CD14-positive monocyte (primary cell): ENCODE measurements at regions not wholly inside any gene's neighbourhood (a gene's known extent, or its start where the extent isn't known, plus 50 kb on each side); places are given as distances from the start of the nearest gene placed in this dataset.
A peak's percentile ranks its signal among the peaks of the same experiment; 100 is the strongest.

Source experiments
- DNase-seq, 3 donors: peaks; one replicate each; pipeline ENCODE4 v3.0.0-alpha.2; 2011 to 2022
- H2AFZ ChIP-seq: 2 replicates; pipeline ENCODE4 v1.6.0; 2012; ENCODE audit warnings: mild to moderate bottlenecking, low read depth, low read length, inconsistent platforms; ENCODE audit not compliant: insufficient read depth, poor library complexity, severe bottlenecking
- H3K27ac ChIP-seq, 2 donors: 1 replicate in 1 of 2; 2 replicates in 1 of 2; pipeline ENCODE4 v1.5.1; 2012 to 2013; ENCODE audit warnings: low read length in 2 of 2, control low read depth in 1 of 2, inconsistent platforms in 1 of 2, low read depth in 1 of 2, mild to moderate bottlenecking in 1 of 2
- H3K27me3 ChIP-seq, 2 donors: one replicate each; pipeline versions ENCODE4 v1.6.0 to v1.6.1; 2011 to 2013; ENCODE audit warnings: low read length in 2 of 2; ENCODE audit not compliant: control insufficient read depth in 2 of 2, insufficient read depth in 2 of 2
- H3K36me3 ChIP-seq, 2 donors: replicated peaks in 1 of 2; 1 replicate in 1 of 2; 2 replicates in 1 of 2; pipeline versions ENCODE4 v1.5.1 to v1.6.1; 2012 to 2013; ENCODE audit warnings: low read length in 2 of 2, control low read depth in 1 of 2, inconsistent platforms in 1 of 2, mild to moderate bottlenecking in 1 of 2; ENCODE audit not compliant: insufficient read depth in 2 of 2, control insufficient read depth in 1 of 2
- H3K4me1 ChIP-seq, 2 donors: 1 replicate in 1 of 2; 2 replicates in 1 of 2; pipeline versions ENCODE4 v1.5.1 to v1.6.1; 2012 to 2013; ENCODE audit warnings: low read length in 2 of 2, control low read depth in 1 of 2, inconsistent platforms in 1 of 2, mild to moderate bottlenecking in 1 of 2, moderate library complexity in 1 of 2; ENCODE audit not compliant: insufficient read depth in 2 of 2, control insufficient read depth in 1 of 2
- H3K4me2 ChIP-seq: replicated peaks from 2 replicates; pipeline ENCODE3; 2012; ENCODE audit warnings: low read length, moderate library complexity, mild to moderate bottlenecking; ENCODE audit not compliant: poor library complexity, severe bottlenecking; ENCODE audit errors: extremely low read depth
- H3K4me3 ChIP-seq, 3 experiments: fragments of 200-600 bp in 1 of 3; sonication (generic) in 1 of 3; replicated peaks in 1 of 3; 1 replicate in 2 of 3; 2 replicates in 1 of 3; pipeline ENCODE4 v1.5.1; 2011 to 2013; ENCODE audit warnings: low read length in 3 of 3, mild to moderate bottlenecking in 3 of 3, control low read depth in 2 of 3, low read depth in 2 of 3, inconsistent platforms in 1 of 3, moderate library complexity in 1 of 3
- H3K79me2 ChIP-seq: 2 replicates; pipeline ENCODE4 v1.6.0; 2012; ENCODE audit warnings: mild to moderate bottlenecking, control low read depth, inconsistent platforms, low read length, moderate library complexity; ENCODE audit not compliant: insufficient read depth
- H3K9ac ChIP-seq: 2 replicates; pipeline ENCODE4 v1.6.0; 2017; ENCODE audit warnings: low read length, mild to moderate bottlenecking; ENCODE audit not compliant: insufficient read depth, poor library complexity, severe bottlenecking
- H3K9me3 ChIP-seq, 2 donors: replicated peaks in 1 of 2; 1 replicate in 1 of 2; 2 replicates in 1 of 2; pipeline versions ENCODE4 v1.5.1 to v1.6.1; 2012 to 2013; ENCODE audit warnings: low read length in 2 of 2, control low read depth in 1 of 2; ENCODE audit not compliant: control insufficient read depth in 1 of 2, insufficient read depth in 1 of 2
- H4K20me1 ChIP-seq: 2 replicates; pipeline ENCODE4 v1.6.0; 2012; ENCODE audit warnings: mild to moderate bottlenecking, low read length, control low read depth, moderate library complexity; ENCODE audit not compliant: insufficient read depth
- H3K27ac Mint-ChIP-seq, 7 donors: one replicate each; pipeline ENCODE4 v1.8.0; 2020; ENCODE audit warnings: mild to moderate bottlenecking in 7 of 7, mixed read lengths in 7 of 7, moderate library complexity in 6 of 7, inconsistent platforms in 2 of 7
- H3K27me3 Mint-ChIP-seq, 3 donors: one replicate each; pipeline ENCODE4 v1.8.0; 2021 to 2022; ENCODE audit warnings: low read depth in 3 of 3, mild to moderate bottlenecking in 3 of 3, mixed read lengths in 3 of 3, moderate library complexity in 3 of 3, inconsistent platforms in 1 of 3
- H3K36me3 Mint-ChIP-seq, 2 donors: one replicate each; pipeline ENCODE4 v1.8.0; 2020; ENCODE audit warnings: mixed read lengths in 2 of 2, inconsistent platforms in 1 of 2, mild to moderate bottlenecking in 1 of 2
- H3K4me1 Mint-ChIP-seq: one replicate; pipeline ENCODE4 v1.8.0; 2020; ENCODE audit warnings: mild to moderate bottlenecking, mixed read lengths
- H3K4me3 Mint-ChIP-seq, 2 donors: one replicate each; pipeline ENCODE4 v1.8.0; 2020; ENCODE audit warnings: mild to moderate bottlenecking in 2 of 2, mixed read lengths in 2 of 2, moderate library complexity in 1 of 2
- H3K9me3 Mint-ChIP-seq, 7 donors: one replicate each; pipeline ENCODE4 v1.8.0; 2020 to 2022; ENCODE audit warnings: mixed read lengths in 7 of 7, mild to moderate bottlenecking in 6 of 7, moderate library complexity in 6 of 7, inconsistent platforms in 2 of 7
- WGBS: methylation state at CpG from one replicate; pipeline ENCODE4 v1.1.5; 2013; ENCODE audit warnings: missing lambda C conversion rate; ENCODE audit not compliant: insufficient coverage; 5-methylcytosine and 5-hydroxymethylcytosine counted together
- intact Hi-C, 2 donors: fragments of 100-400 bp; cut with micrococcal nuclease; formaldehyde crosslinking; loops; one replicate each; pipeline versions ENCODE4 v1.15.0 to v1.15.1; 2023
- TF ChIP-seq, protein P1 (sequence below): fragments of 200-600 bp; IDR thresholded peaks from one replicate; pipeline ENCODE4 v1.8.0; 2022; ENCODE audit warnings: antibody characterized with exemption, mild to moderate bottlenecking

DNA sequence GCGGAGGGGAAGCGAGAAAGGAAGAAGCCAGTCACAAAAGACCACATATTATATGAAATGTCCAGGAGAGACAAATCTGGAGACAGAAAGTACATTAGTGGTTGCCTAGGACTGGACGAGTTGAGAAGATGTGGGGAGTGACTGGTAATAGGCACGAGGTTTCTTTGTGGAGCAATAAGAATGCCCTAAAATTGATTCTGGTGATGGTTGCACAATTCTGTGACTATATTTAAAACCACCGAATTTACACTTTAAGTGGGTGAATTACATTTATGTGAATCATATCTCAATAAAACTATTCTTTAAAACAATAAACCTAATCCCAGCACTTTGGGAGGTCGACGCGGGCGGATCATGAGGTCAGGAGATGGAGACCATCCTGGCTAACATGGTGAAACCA is 63.1 kb downstream of the ZNF281 start:
- Histone ChIP-seq H3K9ac (no peak overlapping the region), H3K27me3 (no peaks in the 10 kb centered on the region), H3K9me3 (no peaks in the 10 kb centered on the region), H3K4me3 (no peak overlapping the region), H3K27ac (peak overlapping the region in 1 of 2 donors; percentile 26), H3K79me2 (no peaks in the 10 kb centered on the region), H3K4me1 (peaks cover 22 to 28% of the 10 kb centered on the region in 2 donors), H2AFZ (peak overlapping the region; percentile 21), H3K36me3 (no peaks in the 10 kb centered on the region), H4K20me1 (no peaks in the 10 kb centered on the region), H3K4me2 (peak overlapping the region; percentile 39)
- no CpG with 5 or more reads among the region's 9 CpGs for WGBS
- Mint-ChIP-seq H3K36me3 (no peaks in the 10 kb centered on the region), H3K4me3 (no peak overlapping the region), H3K4me1 (peaks cover 30% of the 10 kb centered on the region), H3K27me3 (peaks cover 0 to 2% (median 2%) of the 10 kb centered on the region in 3 donors), H3K9me3 (peaks cover 0 to 4% (median 0%) of the 10 kb centered on the region in 7 donors), H3K27ac (peak overlapping the region; percentile 19 to 81 (median 70))
- TF ChIP-seq, protein P1, sequence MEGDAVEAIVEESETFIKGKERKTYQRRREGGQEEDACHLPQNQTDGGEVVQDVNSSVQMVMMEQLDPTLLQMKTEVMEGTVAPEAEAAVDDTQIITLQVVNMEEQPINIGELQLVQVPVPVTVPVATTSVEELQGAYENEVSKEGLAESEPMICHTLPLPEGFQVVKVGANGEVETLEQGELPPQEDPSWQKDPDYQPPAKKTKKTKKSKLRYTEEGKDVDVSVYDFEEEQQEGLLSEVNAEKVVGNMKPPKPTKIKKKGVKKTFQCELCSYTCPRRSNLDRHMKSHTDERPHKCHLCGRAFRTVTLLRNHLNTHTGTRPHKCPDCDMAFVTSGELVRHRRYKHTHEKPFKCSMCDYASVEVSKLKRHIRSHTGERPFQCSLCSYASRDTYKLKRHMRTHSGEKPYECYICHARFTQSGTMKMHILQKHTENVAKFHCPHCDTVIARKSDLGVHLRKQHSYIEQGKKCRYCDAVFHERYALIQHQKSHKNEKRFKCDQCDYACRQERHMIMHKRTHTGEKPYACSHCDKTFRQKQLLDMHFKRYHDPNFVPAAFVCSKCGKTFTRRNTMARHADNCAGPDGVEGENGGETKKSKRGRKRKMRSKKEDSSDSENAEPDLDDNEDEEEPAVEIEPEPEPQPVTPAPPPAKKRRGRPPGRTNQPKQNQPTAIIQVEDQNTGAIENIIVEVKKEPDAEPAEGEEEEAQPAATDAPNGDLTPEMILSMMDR, result no peak
- DNase-seq, result peak; percentile 61 to 88 (median 76)
- intact Hi-C loops, result no loop called here

DNA sequence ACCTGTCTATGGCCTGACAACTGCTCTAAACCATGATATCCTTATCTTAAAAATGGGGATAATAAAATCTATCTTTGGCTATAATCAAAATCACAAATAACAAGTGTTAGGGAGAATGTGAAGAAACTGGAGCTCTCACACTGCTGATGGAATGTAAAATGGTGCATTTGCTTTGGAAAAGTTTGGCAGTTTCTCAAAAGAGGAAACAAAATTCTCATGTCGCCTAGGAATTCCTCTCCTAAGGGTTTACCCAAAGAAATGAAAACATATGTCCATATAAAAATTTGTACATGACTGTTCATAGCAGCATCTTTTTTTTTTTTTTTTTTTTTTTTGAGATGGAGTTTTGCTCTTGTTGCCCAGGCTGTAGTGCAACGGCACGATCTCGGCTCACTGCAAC is 64.3 kb downstream of the ZNF281 start:
- TF ChIP-seq, protein P1, result no peak
- Mint-ChIP-seq H3K4me1 (peaks cover 23% of the 10 kb centered on the region), H3K27me3 (peaks cover 0 to 2% (median 2%) of the 10 kb centered on the region in 3 donors), H3K4me3 (no peak overlapping the region), H3K36me3 (no peaks in the 10 kb centered on the region), H3K9me3 (peaks cover 0 to 4% (median 0%) of the 10 kb centered on the region in 7 donors), H3K27ac (no peak overlapping the region)
- no peak overlapping the region for H3K4me3 ChIP-seq
- H3K36me3 ChIP-seq, result no peaks in the 10 kb centered on the region
- H2AFZ ChIP-seq, result no peak overlapping the region
- H4K20me1 ChIP-seq, result no peaks in the 10 kb centered on the region
- no peaks in the 10 kb centered on the region for H3K79me2 ChIP-seq
- no peaks in the 10 kb centered on the region for H3K27me3 ChIP-seq
- no peak overlapping the region for H3K27ac ChIP-seq
- no peaks in the 10 kb centered on the region for H3K9me3 ChIP-seq
- H3K9ac ChIP-seq, result no peak overlapping the region
- DNase-seq, result no peak
- intact Hi-C loops, result no loop called here
- H3K4me2 ChIP-seq, result no peak overlapping the region
- H3K4me1 ChIP-seq, result peaks cover 17 to 22% of the 10 kb centered on the region in 2 donors
- no CpG with 5 or more reads among the region's 4 CpGs for WGBS
